H1 (cell line): ENCODE measurements at regions not wholly inside any gene's neighbourhood (a gene's known extent, or its start where the extent isn't known, plus 50 kb on each side); places are given as distances from the start of the nearest gene placed in this dataset.

Experiments used
- CTCF ChIA-PET: fragments of 300-600 bp; sonication (Branson Sonifier 250); formaldehyde crosslinking; loops from one replicate; lab custom pipeline; 2021; ENCODE audit not compliant: partially characterized antibody; lab: Charles Lee
- POLR2A ChIA-PET: fragments of 300-600 bp; sonication (Branson Sonifier 250); formaldehyde crosslinking; loops from one replicate; lab custom pipeline; 2021; ENCODE audit warnings: inconsistent platforms; ENCODE audit not compliant: partially characterized antibody; lab: Charles Lee
- DNase-seq, 2 experiments: peaks; one replicate each; pipeline versions ENCODE4 v3.0.0 to v3.0.0-alpha.2; 2010 to 2022; ENCODE audit warnings: low spot score in 2 of 2, low read depth in 1 of 2, mixed read lengths in 1 of 2
- FAIRE-seq: peaks from 2 replicates; lab custom pipeline; 2011; peaks lifted over from hg19 to GRCh38; lab: Jason Lieb, UNC
- H2AFZ ChIP-seq: 2 replicates; pipeline ENCODE4 v1.8.1; 2012; ENCODE audit warnings: low read length, inconsistent platforms
- H2AK5ac ChIP-seq: 2 replicates; pipeline ENCODE4 v1.6.1; 2013; ENCODE audit warnings: low read depth, low read length
- H2BK120ac ChIP-seq: replicated peaks from 2 replicates; pipeline ENCODE3; 2013; ENCODE audit warnings: low read depth, low read length, inconsistent platforms
- H2BK12ac ChIP-seq: 2 replicates; pipeline ENCODE4 v1.6.1; 2013; ENCODE audit warnings: low read depth, low read length
- H2BK15ac ChIP-seq: 2 replicates; pipeline ENCODE4 v1.6.1; 2013; ENCODE audit warnings: low read length
- H2BK20ac ChIP-seq: 2 replicates; pipeline ENCODE4 v1.6.1; 2013; ENCODE audit warnings: low read length
- H2BK5ac ChIP-seq: 2 replicates; pipeline ENCODE4 v1.6.1; 2013; ENCODE audit warnings: low read depth, low read length
- H3K14ac ChIP-seq: 2 replicates; pipeline ENCODE4 v1.6.1; 2013; ENCODE audit warnings: inconsistent platforms; ENCODE audit not compliant: insufficient read length
- H3K18ac ChIP-seq: 2 replicates; pipeline ENCODE4 v1.6.1; 2013; ENCODE audit warnings: low read length; ENCODE audit errors: extremely low read depth
- H3K23ac ChIP-seq: 2 replicates; pipeline ENCODE4 v1.6.1; 2013; ENCODE audit warnings: inconsistent platforms; ENCODE audit not compliant: insufficient read length
- H3K23me2 ChIP-seq: 2 replicates; pipeline ENCODE4 v1.6.1; 2013; ENCODE audit warnings: low read depth, low read length
- H3K27ac ChIP-seq: 2 replicates; pipeline ENCODE4 v1.6.1; 2011; ENCODE audit warnings: low read depth, low read length, inconsistent platforms
- H3K27me3 ChIP-seq, 4 experiments: replicated peaks in 1 of 4; 1 replicate in 1 of 4; 2 replicates in 3 of 4; pipeline versions ENCODE4 v1.6.1 to v1.8.1; 2011 to 2013; ENCODE audit warnings: low read length in 3 of 4, mild to moderate bottlenecking in 3 of 4, inconsistent platforms in 2 of 4, mixed read lengths in 2 of 4, moderate library complexity in 1 of 4; ENCODE audit not compliant: control insufficient read depth in 3 of 4, insufficient read depth in 3 of 4; ENCODE audit errors: extremely low read depth in 1 of 4
- H3K36me3 ChIP-seq, 4 experiments: 2 replicates each; pipeline versions ENCODE4 v1.6.1 to v1.8.1; 2011 to 2013; ENCODE audit warnings: mild to moderate bottlenecking in 4 of 4, low read length in 3 of 4, moderate library complexity in 2 of 4, control low read depth in 1 of 4, inconsistent platforms in 1 of 4; ENCODE audit not compliant: insufficient read depth in 4 of 4, control insufficient read depth in 2 of 4
- H3K4ac ChIP-seq: replicated peaks from 2 replicates; pipeline ENCODE3; 2013; ENCODE audit warnings: low read length, low read depth, mixed read lengths, inconsistent platforms; ENCODE audit not compliant: insufficient read length
- H3K4me1 ChIP-seq, 4 experiments: replicated peaks in 1 of 4; 1 replicate in 1 of 4; 2 replicates in 3 of 4; pipeline versions ENCODE4 v1.6.1 to v1.8.1; 2011 to 2013; ENCODE audit warnings: low read length in 3 of 4, inconsistent platforms in 2 of 4, mixed read lengths in 1 of 4; ENCODE audit not compliant: insufficient read depth in 4 of 4, control insufficient read depth in 3 of 4
- H3K4me2 ChIP-seq, 2 experiments: 2 replicates each; pipeline versions ENCODE4 v1.6.1 to v1.8.1; 2011 to 2013; ENCODE audit warnings: low read depth in 2 of 2, low read length in 2 of 2, control low read depth in 1 of 2, inconsistent platforms in 1 of 2, mild to moderate bottlenecking in 1 of 2; ENCODE audit not compliant: insufficient read depth in 1 of 2
- H3K4me3 ChIP-seq, 4 experiments: fragments of 200-600, 300-600 bp in 1 of 4; sonication (generic), shearing (Covaris generic), sonication (Bioruptor Twin) in 1 of 4; 2 replicates each; pipeline versions ENCODE4 v1.5.1 to v1.8.1; 2011 to 2016; ENCODE audit warnings: low read length in 4 of 4, low read depth in 3 of 4, control low read depth in 2 of 4, inconsistent platforms in 2 of 4, mild to moderate bottlenecking in 2 of 4, mixed read lengths in 1 of 4, moderate library complexity in 1 of 4; ENCODE audit not compliant: insufficient read depth in 2 of 4; ENCODE audit errors: extremely low read depth in 1 of 4
- H3K56ac ChIP-seq: replicated peaks from 2 replicates; pipeline ENCODE3; 2013; ENCODE audit warnings: low read depth, mild to moderate bottlenecking, mixed read lengths, low read length, inconsistent platforms; ENCODE audit not compliant: insufficient read length
- H3K79me1 ChIP-seq: 2 replicates; pipeline ENCODE4 v1.6.1; 2013; ENCODE audit warnings: low read depth, low read length, control low read depth
- H3K79me2 ChIP-seq, 2 experiments: 2 replicates each; pipeline versions ENCODE4 v1.6.1 to v1.8.1; 2012 to 2013; ENCODE audit warnings: low read length in 2 of 2, mild to moderate bottlenecking in 2 of 2, inconsistent platforms in 1 of 2; ENCODE audit not compliant: insufficient read depth in 2 of 2, control insufficient read depth in 1 of 2
- H3K9ac ChIP-seq, 4 experiments: replicated peaks in 1 of 4; 1 replicate in 1 of 4; 2 replicates in 3 of 4; pipeline versions ENCODE4 v1.6.1 to v1.8.1; 2011 to 2013; ENCODE audit warnings: low read depth in 3 of 4, low read length in 3 of 4, control low read depth in 2 of 4, mild to moderate bottlenecking in 2 of 4, moderate library complexity in 2 of 4, inconsistent platforms in 1 of 4; ENCODE audit errors: extremely low read depth in 1 of 4
- H3K9me3 ChIP-seq, 2 experiments: 2 replicates each; pipeline versions ENCODE4 v1.6.1 to v1.8.1; 2012 to 2013; ENCODE audit warnings: mild to moderate bottlenecking in 2 of 2, moderate library complexity in 2 of 2, control low read depth in 1 of 2, inconsistent platforms in 1 of 2, low read depth in 1 of 2, low read length in 1 of 2, mixed read lengths in 1 of 2; ENCODE audit not compliant: insufficient read depth in 2 of 2
- H4K20me1 ChIP-seq, 2 experiments: replicated peaks in 1 of 2; 2 replicates each; pipeline versions ENCODE3 to v1.8.1; 2011 to 2013; ENCODE audit warnings: inconsistent platforms in 2 of 2, low read length in 2 of 2, mild to moderate bottlenecking in 1 of 2; ENCODE audit not compliant: insufficient read depth in 2 of 2, control insufficient read depth in 1 of 2
- H4K5ac ChIP-seq: 2 replicates; pipeline ENCODE4 v1.6.1; 2013; ENCODE audit warnings: low read length, low read depth, mixed read lengths, inconsistent platforms; ENCODE audit not compliant: insufficient read length
- H4K8ac ChIP-seq: 2 replicates; pipeline ENCODE4 v1.8.0; 2013; ENCODE audit warnings: mild to moderate bottlenecking, moderate library complexity, low read length, inconsistent platforms; ENCODE audit not compliant: insufficient read depth; ENCODE audit errors: extremely low read depth
- H4K91ac ChIP-seq: replicated peaks from 2 replicates; pipeline ENCODE3; 2013; ENCODE audit warnings: low read length, mixed read lengths, inconsistent platforms; ENCODE audit not compliant: insufficient read length
- GABPA ChIP-seq: IDR thresholded peaks from 2 replicates; pipeline ENCODE4 v1.6.1; 2011; ENCODE audit warnings: mild to moderate bottlenecking, low read length, moderate library complexity, borderline replicate concordance; ENCODE audit not compliant: insufficient read depth
- MAX ChIP-seq: IDR thresholded peaks from 2 replicates; pipeline ENCODE4 v1.6.1; 2012; ENCODE audit warnings: inconsistent platforms
- WGBS, 2 experiments: shearing (Covaris generic) in 1 of 2; methylation state at CpG; one replicate each; pipeline versions ENCODE4 v1.1.6 to v1.1.7; 2013 to 2015; ENCODE audit warnings: low lambda C conversion rate in 2 of 2, mixed read lengths in 2 of 2, inconsistent platforms in 1 of 2, low coverage in 1 of 2, missing lambda C conversion rate in 1 of 2; ENCODE audit not compliant: insufficient replicate concordance in 2 of 2, insufficient coverage in 1 of 2, insufficient read length in 1 of 2; ENCODE audit errors: extremely low coverage in 1 of 2, missing lambda C conversion rate in 1 of 2; 5-methylcytosine and 5-hydroxymethylcytosine counted together

GRCh38 chr2:216971593-216971992 is 111.7 kb upstream of the TNP1 start:
- H3K4me2 ChIP-seq = no peak overlapping the region
- no peak overlapping the region for H2BK20ac ChIP-seq
- no peak overlapping the region for H3K4me3 ChIP-seq
- H3K27me3 ChIP-seq = no peaks in the 10 kb centered on the region; a peak in 2 of 7 replicates
- H2BK120ac ChIP-seq = no peak overlapping the region
- H4K8ac ChIP-seq = no peak overlapping the region
- no peak overlapping the region for H2AK5ac ChIP-seq
- WGBS, 2 experiments = 100% methylated on average over 2 of the region's 2 CpGs; no CpG with 5 or more reads in 1 of the 2 experiments
- H3K9ac ChIP-seq = no peak overlapping the region
- H3K4ac ChIP-seq = no peak overlapping the region
- H4K5ac ChIP-seq = no peak overlapping the region
- POLR2A ChIA-PET = no interaction called here
- H2AFZ ChIP-seq = no peak overlapping the region
- H4K91ac ChIP-seq = no peak overlapping the region
- H3K79me2 ChIP-seq = no peaks in the 10 kb centered on the region
- DNase-seq (no peak), FAIRE-seq (no peak)
- H3K79me1 ChIP-seq = no peaks in the 10 kb centered on the region
- H2BK12ac ChIP-seq = no peak overlapping the region
- H4K20me1 ChIP-seq = no peaks in the 10 kb centered on the region
- CTCF ChIA-PET = no interaction called here
- H3K23me2 ChIP-seq = no peaks in the 10 kb centered on the region
- H3K36me3 ChIP-seq = no peaks in the 10 kb centered on the region
- H3K18ac ChIP-seq = no peak overlapping the region
- no peaks in the 10 kb centered on the region for H3K9me3 ChIP-seq
- H2BK15ac ChIP-seq = no peak overlapping the region
- H3K27ac ChIP-seq = no peak overlapping the region
- H3K56ac ChIP-seq = no peak overlapping the region
- no peak overlapping the region for H2BK5ac ChIP-seq
- H3K14ac ChIP-seq = no peak overlapping the region
- no peaks in the 10 kb centered on the region for H3K4me1 ChIP-seq
- H3K23ac ChIP-seq = no peak overlapping the region
- TF ChIP-seq MAX (no peak), GABPA (no peak)
